H1 (cell line): ENCODE measurements at regions not wholly inside any gene's neighbourhood (a gene's known extent, or its start where the extent isn't known, plus 50 kb on each side); places are given as distances from the start of the nearest gene placed in this dataset.

ENCODE experiments used
- CTCF ChIA-PET: fragments of 300-600 bp; sonication (Branson Sonifier 250); formaldehyde crosslinking; loops from one replicate; lab custom pipeline; 2021; ENCODE audit not compliant: partially characterized antibody; lab: Charles Lee
- POLR2A ChIA-PET: fragments of 300-600 bp; sonication (Branson Sonifier 250); formaldehyde crosslinking; loops from one replicate; lab custom pipeline; 2021; ENCODE audit warnings: inconsistent platforms; ENCODE audit not compliant: partially characterized antibody; lab: Charles Lee
- DNase-seq, 2 experiments: peaks; one replicate each; pipeline versions ENCODE4 v3.0.0 to v3.0.0-alpha.2; 2010 to 2022; ENCODE audit warnings: low spot score in 2 of 2, low read depth in 1 of 2, mixed read lengths in 1 of 2
- FAIRE-seq: peaks from 2 replicates; lab custom pipeline; 2011; peaks lifted over from hg19 to GRCh38; lab: Jason Lieb, UNC
- H2AFZ ChIP-seq: 2 replicates; pipeline ENCODE4 v1.8.1; 2012; ENCODE audit warnings: low read length, inconsistent platforms
- H2AK5ac ChIP-seq: 2 replicates; pipeline ENCODE4 v1.6.1; 2013; ENCODE audit warnings: low read depth, low read length
- H2BK120ac ChIP-seq: replicated peaks from 2 replicates; pipeline ENCODE3; 2013; ENCODE audit warnings: low read depth, low read length, inconsistent platforms
- H2BK12ac ChIP-seq: 2 replicates; pipeline ENCODE4 v1.6.1; 2013; ENCODE audit warnings: low read depth, low read length
- H2BK15ac ChIP-seq: 2 replicates; pipeline ENCODE4 v1.6.1; 2013; ENCODE audit warnings: low read length
- H2BK20ac ChIP-seq: 2 replicates; pipeline ENCODE4 v1.6.1; 2013; ENCODE audit warnings: low read length
- H2BK5ac ChIP-seq: 2 replicates; pipeline ENCODE4 v1.6.1; 2013; ENCODE audit warnings: low read depth, low read length
- H3K14ac ChIP-seq: 2 replicates; pipeline ENCODE4 v1.6.1; 2013; ENCODE audit warnings: inconsistent platforms; ENCODE audit not compliant: insufficient read length
- H3K18ac ChIP-seq: 2 replicates; pipeline ENCODE4 v1.6.1; 2013; ENCODE audit warnings: low read length; ENCODE audit errors: extremely low read depth
- H3K23ac ChIP-seq: 2 replicates; pipeline ENCODE4 v1.6.1; 2013; ENCODE audit warnings: inconsistent platforms; ENCODE audit not compliant: insufficient read length
- H3K23me2 ChIP-seq: 2 replicates; pipeline ENCODE4 v1.6.1; 2013; ENCODE audit warnings: low read depth, low read length
- H3K27ac ChIP-seq: 2 replicates; pipeline ENCODE4 v1.6.1; 2011; ENCODE audit warnings: low read depth, low read length, inconsistent platforms
- H3K27me3 ChIP-seq, 4 experiments: replicated peaks in 1 of 4; 1 replicate in 1 of 4; 2 replicates in 3 of 4; pipeline versions ENCODE4 v1.6.1 to v1.8.1; 2011 to 2013; ENCODE audit warnings: low read length in 3 of 4, mild to moderate bottlenecking in 3 of 4, inconsistent platforms in 2 of 4, mixed read lengths in 2 of 4, moderate library complexity in 1 of 4; ENCODE audit not compliant: control insufficient read depth in 3 of 4, insufficient read depth in 3 of 4; ENCODE audit errors: extremely low read depth in 1 of 4
- H3K36me3 ChIP-seq, 4 experiments: 2 replicates each; pipeline versions ENCODE4 v1.6.1 to v1.8.1; 2011 to 2013; ENCODE audit warnings: mild to moderate bottlenecking in 4 of 4, low read length in 3 of 4, moderate library complexity in 2 of 4, control low read depth in 1 of 4, inconsistent platforms in 1 of 4; ENCODE audit not compliant: insufficient read depth in 4 of 4, control insufficient read depth in 2 of 4
- H3K4ac ChIP-seq: replicated peaks from 2 replicates; pipeline ENCODE3; 2013; ENCODE audit warnings: low read length, low read depth, mixed read lengths, inconsistent platforms; ENCODE audit not compliant: insufficient read length
- H3K4me1 ChIP-seq, 4 experiments: replicated peaks in 1 of 4; 1 replicate in 1 of 4; 2 replicates in 3 of 4; pipeline versions ENCODE4 v1.6.1 to v1.8.1; 2011 to 2013; ENCODE audit warnings: low read length in 3 of 4, inconsistent platforms in 2 of 4, mixed read lengths in 1 of 4; ENCODE audit not compliant: insufficient read depth in 4 of 4, control insufficient read depth in 3 of 4
- H3K4me2 ChIP-seq, 2 experiments: 2 replicates each; pipeline versions ENCODE4 v1.6.1 to v1.8.1; 2011 to 2013; ENCODE audit warnings: low read depth in 2 of 2, low read length in 2 of 2, control low read depth in 1 of 2, inconsistent platforms in 1 of 2, mild to moderate bottlenecking in 1 of 2; ENCODE audit not compliant: insufficient read depth in 1 of 2
- H3K4me3 ChIP-seq, 4 experiments: fragments of 200-600, 300-600 bp in 1 of 4; sonication (generic), shearing (Covaris generic), sonication (Bioruptor Twin) in 1 of 4; 2 replicates each; pipeline versions ENCODE4 v1.5.1 to v1.8.1; 2011 to 2016; ENCODE audit warnings: low read length in 4 of 4, low read depth in 3 of 4, control low read depth in 2 of 4, inconsistent platforms in 2 of 4, mild to moderate bottlenecking in 2 of 4, mixed read lengths in 1 of 4, moderate library complexity in 1 of 4; ENCODE audit not compliant: insufficient read depth in 2 of 4; ENCODE audit errors: extremely low read depth in 1 of 4
- H3K56ac ChIP-seq: replicated peaks from 2 replicates; pipeline ENCODE3; 2013; ENCODE audit warnings: low read depth, mild to moderate bottlenecking, mixed read lengths, low read length, inconsistent platforms; ENCODE audit not compliant: insufficient read length
- H3K79me1 ChIP-seq: 2 replicates; pipeline ENCODE4 v1.6.1; 2013; ENCODE audit warnings: low read depth, low read length, control low read depth
- H3K79me2 ChIP-seq, 2 experiments: 2 replicates each; pipeline versions ENCODE4 v1.6.1 to v1.8.1; 2012 to 2013; ENCODE audit warnings: low read length in 2 of 2, mild to moderate bottlenecking in 2 of 2, inconsistent platforms in 1 of 2; ENCODE audit not compliant: insufficient read depth in 2 of 2, control insufficient read depth in 1 of 2
- H3K9ac ChIP-seq, 4 experiments: replicated peaks in 1 of 4; 1 replicate in 1 of 4; 2 replicates in 3 of 4; pipeline versions ENCODE4 v1.6.1 to v1.8.1; 2011 to 2013; ENCODE audit warnings: low read depth in 3 of 4, low read length in 3 of 4, control low read depth in 2 of 4, mild to moderate bottlenecking in 2 of 4, moderate library complexity in 2 of 4, inconsistent platforms in 1 of 4; ENCODE audit errors: extremely low read depth in 1 of 4
- H3K9me3 ChIP-seq, 2 experiments: 2 replicates each; pipeline versions ENCODE4 v1.6.1 to v1.8.1; 2012 to 2013; ENCODE audit warnings: mild to moderate bottlenecking in 2 of 2, moderate library complexity in 2 of 2, control low read depth in 1 of 2, inconsistent platforms in 1 of 2, low read depth in 1 of 2, low read length in 1 of 2, mixed read lengths in 1 of 2; ENCODE audit not compliant: insufficient read depth in 2 of 2
- H4K20me1 ChIP-seq, 2 experiments: replicated peaks in 1 of 2; 2 replicates each; pipeline versions ENCODE3 to v1.8.1; 2011 to 2013; ENCODE audit warnings: inconsistent platforms in 2 of 2, low read length in 2 of 2, mild to moderate bottlenecking in 1 of 2; ENCODE audit not compliant: insufficient read depth in 2 of 2, control insufficient read depth in 1 of 2
- H4K5ac ChIP-seq: 2 replicates; pipeline ENCODE4 v1.6.1; 2013; ENCODE audit warnings: low read length, low read depth, mixed read lengths, inconsistent platforms; ENCODE audit not compliant: insufficient read length
- H4K8ac ChIP-seq: 2 replicates; pipeline ENCODE4 v1.8.0; 2013; ENCODE audit warnings: mild to moderate bottlenecking, moderate library complexity, low read length, inconsistent platforms; ENCODE audit not compliant: insufficient read depth; ENCODE audit errors: extremely low read depth
- H4K91ac ChIP-seq: replicated peaks from 2 replicates; pipeline ENCODE3; 2013; ENCODE audit warnings: low read length, mixed read lengths, inconsistent platforms; ENCODE audit not compliant: insufficient read length
- EP300 ChIP-seq, 2 experiments: IDR thresholded peaks; 1 replicate in 1 of 2; 2 replicates in 1 of 2; pipeline ENCODE4 v1.6.1; 2011 to 2012; ENCODE audit warnings: low read depth in 2 of 2, low read length in 2 of 2, mild to moderate bottlenecking in 2 of 2, borderline replicate concordance in 1 of 2, inconsistent platforms in 1 of 2, moderate library complexity in 1 of 2
- MAFK ChIP-seq: IDR thresholded peaks from 2 replicates; pipeline ENCODE4 v1.6.1; 2012; ENCODE audit warnings: low read depth, mild to moderate bottlenecking, improper control_type of control experiment, low read length
- RAD21 ChIP-seq, 2 experiments: IDR thresholded peaks in 1 of 2; conservative IDR thresholded peaks in 1 of 2; 2 replicates each; pipeline ENCODE4 v1.6.1; 2011; ENCODE audit warnings: low read depth in 2 of 2, low read length in 2 of 2, improper control_type of control experiment in 1 of 2, inconsistent platforms in 1 of 2, mild to moderate bottlenecking in 1 of 2, moderate library complexity in 1 of 2
- TAF7 ChIP-seq: optimal IDR thresholded peaks from 2 replicates; pipeline ENCODE3; 2011; ENCODE audit warnings: low read depth, mild to moderate bottlenecking, inconsistent platforms, low read length, moderate library complexity, borderline replicate concordance
- TF ChIP-seq, protein P1 (sequence below): IDR thresholded peaks from 2 replicates; pipeline ENCODE4 v1.6.1; 2011; ENCODE audit warnings: low read depth, mild to moderate bottlenecking, low read length; ENCODE audit not compliant: insufficient read depth

DNA sequence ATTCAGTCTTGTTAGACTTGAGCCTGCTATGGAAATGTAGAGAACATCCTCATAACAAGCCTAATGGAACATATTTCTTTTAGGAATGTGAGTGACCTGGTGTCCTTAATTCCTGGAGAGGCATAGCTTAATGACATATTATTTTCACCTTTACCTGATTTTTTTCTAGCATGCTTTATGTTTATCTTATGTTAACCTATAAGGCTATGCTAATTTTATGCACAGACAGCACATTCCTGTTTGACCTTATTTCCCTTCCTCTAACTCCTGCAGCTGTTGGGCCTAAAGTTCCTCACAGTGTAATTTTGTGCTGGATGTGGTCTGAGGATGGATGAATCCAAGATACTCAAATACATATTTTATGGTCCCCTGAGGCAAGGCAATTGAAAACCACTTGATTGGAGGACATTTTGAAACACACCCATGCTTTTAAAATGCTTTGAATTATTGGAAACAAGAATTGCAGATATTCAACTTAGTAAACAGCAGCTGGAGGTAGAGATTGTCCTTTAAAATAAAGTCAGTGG is 111.5 kb downstream of the LARP7 start:
- H4K8ac ChIP-seq = no peak overlapping the region
- H4K91ac ChIP-seq = peak overlapping the region; percentile 92
- no peak overlapping the region for H3K56ac ChIP-seq
- peak overlapping the region; percentile 24 for H2BK120ac ChIP-seq
- no peak overlapping the region for H2BK12ac ChIP-seq
- ChIA-PET POLR2A (interaction anchor here (0.7 to 19.0 kb wide), 12 partner anchors 9 to 103 kb away, joined by 3 to 306 read pairs (median 4); no protein-coding TSS in a partner anchor), CTCF (interaction anchor here (1.2 to 10.7 kb wide), 3 partner anchors 9 to 113 kb away, joined by 3 to 100 read pairs (median 8); no protein-coding TSS in a partner anchor)
- no peaks in the 10 kb centered on the region for H3K23me2 ChIP-seq
- peaks cover 0 to 51% of the 10 kb centered on the region in 2 experiments; a peak in 2 of 4 replicates for H3K79me2 ChIP-seq
- H3K27ac ChIP-seq = no peak overlapping the region
- H2AFZ ChIP-seq = no peak overlapping the region
- H3K4me1 ChIP-seq = peaks cover 4 to 22% (median 13%) of the 10 kb centered on the region in 4 experiments; a peak in 6 of 7 replicates
- no peak overlapping the region for H2BK15ac ChIP-seq
- no peak overlapping the region for H3K18ac ChIP-seq
- FAIRE-seq (no peak), DNase-seq (no peak)
- no peaks in the 10 kb centered on the region for H3K79me1 ChIP-seq
- H3K9me3 ChIP-seq = no peaks in the 10 kb centered on the region
- no peak overlapping the region for H3K4me3 ChIP-seq
- H3K14ac ChIP-seq = no peak overlapping the region
- H3K27me3 ChIP-seq = no peaks in the 10 kb centered on the region
- peaks cover 0 to 15% (median 0%) of the 10 kb centered on the region in 4 experiments; a peak in 2 of 8 replicates for H3K36me3 ChIP-seq
- no peak overlapping the region for H3K23ac ChIP-seq
- H4K5ac ChIP-seq = peak overlapping the region; percentile 93
- H4K20me1 ChIP-seq = no peaks in the 10 kb centered on the region
- no peak overlapping the region for H2AK5ac ChIP-seq
- H3K4ac ChIP-seq = no peak overlapping the region
- H2BK5ac ChIP-seq = peak overlapping the region; percentile 97; the same call in 1 of the 2 replicates
- peak overlapping the region; percentile 4; the same call in 1 of the 2 replicates for H2BK20ac ChIP-seq
- H3K9ac ChIP-seq = no peak overlapping the region
- H3K4me2 ChIP-seq = no peak overlapping the region
- TF ChIP-seq TAF7 (no peak), EP300 (IDR thresholded peaks at IDR 0.05; ENCODE audit: borderline replicate concordance in 1 of 2, low read depth in 2 of 2, low read length in 2 of 2) (no peak), RAD21 (IDR thresholded peaks at IDR 0.05 in 1 of 2, conservative IDR thresholded peaks at IDR 0.05 in 1 of 2; ENCODE audit: low read depth in 2 of 2, low read length in 2 of 2) (no peak), MAFK (peak; percentile 68)
- TF ChIP-seq, protein P1, sequence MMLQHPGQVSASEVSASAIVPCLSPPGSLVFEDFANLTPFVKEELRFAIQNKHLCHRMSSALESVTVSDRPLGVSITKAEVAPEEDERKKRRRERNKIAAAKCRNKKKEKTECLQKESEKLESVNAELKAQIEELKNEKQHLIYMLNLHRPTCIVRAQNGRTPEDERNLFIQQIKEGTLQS = no peak
